Keratinocyte (primary cell): ENCODE measurements at regions not wholly inside any gene's neighbourhood (a gene's known extent, or its start where the extent isn't known, plus 50 kb on each side); places are given as distances from the start of the nearest gene placed in this dataset.

Source experiments
- CTCF ChIP-seq, 3 experiments: IDR thresholded peaks in 1 of 3; conservative IDR thresholded peaks in 1 of 3; optimal IDR thresholded peaks in 1 of 3; 2 replicates in 2 of 3; 3 replicates in 1 of 3; pipeline versions ENCODE3 to v1.5.1; 2011; ENCODE audit warnings: low read length in 3 of 3, mild to moderate bottlenecking in 3 of 3, moderate library complexity in 2 of 3, control low read depth in 1 of 3, inconsistent platforms in 1 of 3; ENCODE audit not compliant: insufficient read depth in 2 of 3; ENCODE audit errors: extremely low read depth in 1 of 3
- EZH2 ChIP-seq: IDR thresholded peaks from one replicate; pipeline ENCODE4 v1.6.1; 2012; ENCODE audit warnings: inconsistent platforms, mild to moderate bottlenecking, low read length, moderate library complexity

GRCh38 chr10:2014541-2014940, 277.2 kb upstream of the ADARB2 start:
- TF ChIP-seq CTCF (optimal IDR thresholded peaks at IDR 0.05 in 1 of 3, IDR thresholded peaks at IDR 0.05 in 1 of 3, conservative IDR thresholded peaks at IDR 0.05 in 1 of 3; ENCODE audit: extremely low read depth in 1 of 3, insufficient read depth in 2 of 3, low read length in 3 of 3) = no peak
- no peak for TF ChIP-seq EZH2
